ENCODE measurements at regions not wholly inside any gene's neighbourhood (a gene's known extent, or its start where the extent isn't known, plus 50 kb on each side); places are given as distances from the start of the nearest gene placed in this dataset.

DNA sequence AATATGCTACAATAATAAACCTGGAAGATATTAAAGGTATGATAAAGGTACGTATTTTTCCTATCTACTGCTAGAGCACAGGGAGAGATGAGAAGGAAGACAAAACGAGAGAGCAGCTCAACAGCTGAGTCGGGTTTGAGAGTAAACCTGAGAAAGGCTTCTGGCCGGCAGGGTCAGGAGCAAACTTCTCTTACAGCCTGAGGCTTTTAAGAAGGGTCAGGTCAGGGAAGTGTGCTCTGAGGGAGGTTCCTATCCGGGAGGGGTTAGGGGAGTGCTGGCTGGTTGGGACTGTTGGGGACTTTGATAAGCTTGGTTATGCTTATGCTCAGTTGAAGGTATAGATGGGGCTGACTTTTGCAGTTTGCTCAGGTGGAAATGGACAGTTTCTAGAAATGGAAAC, 77.7 kb upstream of the PRR20A start:
- TF ChIP-seq CTCF (IDR thresholded peaks at IDR 0.05) (no peak), EZH2 (IDR thresholded peaks at IDR 0.05; ENCODE audit: borderline replicate concordance, insufficient read depth, low read depth, low read length, poor library complexity, severe bottlenecking) (no peak)

Data from B cell (primary cell).